Liver (tissue), 8 donors: ENCODE measurements at regions not wholly inside any gene's neighbourhood (a gene's known extent, or its start where the extent isn't known, plus 50 kb on each side); places are given as distances from the start of the nearest gene placed in this dataset.

Experiments used
- DNase-seq: peaks from one replicate; pipeline ENCODE4 v3.0.0-alpha.2; 2017; ENCODE audit warnings: low spot score
- H3K27ac ChIP-seq, 2 donors: one replicate each; pipeline ENCODE4 v1.7.0; 2013; ENCODE audit warnings: inconsistent platforms in 2 of 2, low read length in 2 of 2, control low read depth in 1 of 2, low read depth in 1 of 2, mild to moderate bottlenecking in 1 of 2
- H3K27me3 ChIP-seq, 4 donors: one replicate each; pipeline versions ENCODE4 v1.6.1 to v1.7.0; 2013; ENCODE audit warnings: low read length in 3 of 4, inconsistent platforms in 1 of 4, mild to moderate bottlenecking in 1 of 4, moderate library complexity in 1 of 4; ENCODE audit not compliant: control insufficient read depth in 4 of 4, insufficient read depth in 4 of 4
- H3K36me3 ChIP-seq, 4 donors: one replicate each; pipeline versions ENCODE4 v1.6.1 to v1.7.0; 2013; ENCODE audit warnings: low read length in 3 of 4, mild to moderate bottlenecking in 3 of 4, low read depth in 1 of 4, moderate library complexity in 1 of 4; ENCODE audit not compliant: control insufficient read depth in 4 of 4, insufficient read depth in 3 of 4
- H3K4me1 ChIP-seq, 4 donors: one replicate each; pipeline versions ENCODE4 v1.6.1 to v1.7.0; 2013; ENCODE audit warnings: low read length in 3 of 4, mild to moderate bottlenecking in 3 of 4, moderate library complexity in 1 of 4; ENCODE audit not compliant: control insufficient read depth in 4 of 4, insufficient read depth in 4 of 4
- H3K4me3 ChIP-seq, 3 donors: one replicate each; pipeline versions ENCODE4 v1.6.1 to v1.7.0; 2013; ENCODE audit warnings: low read length in 3 of 3, control low read depth in 1 of 3, low read depth in 1 of 3, mild to moderate bottlenecking in 1 of 3
- H3K9ac ChIP-seq, 2 donors: one replicate each; pipeline ENCODE4 v1.7.0; 2013; ENCODE audit warnings: low read length in 2 of 2, mild to moderate bottlenecking in 2 of 2, moderate library complexity in 2 of 2, control low read depth in 1 of 2, low read depth in 1 of 2
- H3K9me3 ChIP-seq, 4 donors: one replicate each; pipeline versions ENCODE4 v1.6.1 to v1.7.0; 2013; ENCODE audit warnings: low read length in 3 of 4; ENCODE audit not compliant: control insufficient read depth in 4 of 4
- EGR1 ChIP-seq, 2 donors: IDR thresholded peaks; 2 replicates each; pipeline ENCODE4 v1.6.1; 2016 to 2018; ENCODE audit warnings: antibody characterized with exemption in 2 of 2, low read depth in 2 of 2
- FOXA1 ChIP-seq: IDR thresholded peaks from 2 replicates; pipeline ENCODE4 v1.6.1; 2016; ENCODE audit warnings: antibody characterized with exemption
- FOXA2 ChIP-seq: IDR thresholded peaks from 2 replicates; pipeline ENCODE4 v1.6.1; 2016; ENCODE audit warnings: antibody characterized with exemption
- GABPA ChIP-seq, 2 donors: IDR thresholded peaks in 1 of 2; conservative IDR thresholded peaks in 1 of 2; 2 replicates each; pipeline ENCODE4 v1.6.1; 2016; ENCODE audit warnings: antibody characterized with exemption in 2 of 2, mild to moderate bottlenecking in 1 of 2, moderate library complexity in 1 of 2
- HNF4A ChIP-seq, 2 donors: conservative IDR thresholded peaks; 2 replicates each; pipeline ENCODE4 v1.6.1; 2016; ENCODE audit warnings: antibody characterized with exemption in 2 of 2, mild to moderate bottlenecking in 2 of 2
- HNF4G ChIP-seq: IDR thresholded peaks from 2 replicates; pipeline ENCODE4 v1.6.1; 2016; ENCODE audit warnings: antibody characterized with exemption
- JUND ChIP-seq, 2 donors: IDR thresholded peaks; 2 replicates each; pipeline ENCODE4 v1.6.1; 2016; ENCODE audit warnings: antibody characterized with exemption in 2 of 2
- MAX ChIP-seq: IDR thresholded peaks from 2 replicates; pipeline ENCODE4 v1.6.1; 2016; ENCODE audit warnings: antibody characterized with exemption
- NR2F2 ChIP-seq: IDR thresholded peaks from 2 replicates; pipeline ENCODE4 v1.6.1; 2016; ENCODE audit warnings: antibody characterized with exemption
- RAD21 ChIP-seq, 2 donors: IDR thresholded peaks; 2 replicates each; pipeline ENCODE4 v1.6.1; 2016; ENCODE audit warnings: antibody characterized with exemption in 2 of 2, mild to moderate bottlenecking in 2 of 2
- RXRA ChIP-seq, 2 donors: IDR thresholded peaks; 2 replicates each; pipeline ENCODE4 v1.6.1; 2017 to 2018; ENCODE audit warnings: antibody characterized with exemption in 2 of 2, mild to moderate bottlenecking in 1 of 2
- SP1 ChIP-seq: IDR thresholded peaks from 2 replicates; pipeline ENCODE4 v1.6.1; 2018; ENCODE audit warnings: antibody characterized with exemption, mild to moderate bottlenecking
- TAF1 ChIP-seq: conservative IDR thresholded peaks from 2 replicates; pipeline ENCODE4 v1.6.1; 2016; ENCODE audit warnings: antibody characterized with exemption, mild to moderate bottlenecking
- YY1 ChIP-seq: IDR thresholded peaks from 2 replicates; pipeline ENCODE4 v1.6.1; 2016; ENCODE audit warnings: antibody characterized with exemption, mild to moderate bottlenecking
- WGBS: extraction: QIAGEN DNeasy Blood & Tissue Kit; methylation state at CpG from one replicate; pipeline ENCODE4 v1.1.7; 2013; 5-methylcytosine and 5-hydroxymethylcytosine counted together
- TF ChIP-seq, protein P1 (sequence below): IDR thresholded peaks from 2 replicates; pipeline ENCODE4 v1.6.1; 2016; ENCODE audit warnings: antibody characterized with exemption
- TF ChIP-seq, protein P2 (sequence below): IDR thresholded peaks from 2 replicates; pipeline ENCODE4 v1.6.1; 2016; ENCODE audit warnings: antibody characterized with exemption, mild to moderate bottlenecking
- TF ChIP-seq, protein P3 (sequence below): IDR thresholded peaks from 2 replicates; pipeline ENCODE4 v1.6.1; 2016; ENCODE audit warnings: antibody characterized with exemption
- TF ChIP-seq, protein P4 (sequence below): fragments of 150-350 bp; IDR thresholded peaks from 2 replicates; pipeline ENCODE4 v1.5.1; 2017; ENCODE audit warnings: improper control_type of control experiment, low read depth, low read length; ENCODE audit not compliant: missing input control
- donor health status: healthy.
- donor health status: healthy.
- donor health status: healthy.
- donor health status: healthy.
- donor health status: healthy.

DNA sequence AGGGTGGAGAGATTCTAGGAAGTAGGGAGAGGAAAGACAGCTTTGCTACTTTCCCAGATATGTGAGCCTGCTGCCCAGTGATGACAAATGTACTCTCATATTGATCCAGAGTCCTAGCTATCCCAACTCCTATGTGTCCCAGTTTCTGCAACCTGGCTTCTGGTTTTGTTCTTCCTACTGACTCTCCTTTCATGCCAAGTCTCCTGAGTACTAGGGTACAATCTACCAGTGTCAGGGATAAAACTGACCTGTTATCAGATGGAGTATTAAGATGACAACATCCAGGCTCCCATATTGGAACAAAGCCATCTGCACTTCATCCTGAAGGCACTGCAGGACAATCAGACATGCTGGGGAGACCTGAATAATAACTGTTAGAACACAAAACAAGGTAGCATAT, 233.7 kb upstream of the PHYHIPL start:
- no peaks in the 10 kb centered on the region for H3K36me3 ChIP-seq

DNA sequence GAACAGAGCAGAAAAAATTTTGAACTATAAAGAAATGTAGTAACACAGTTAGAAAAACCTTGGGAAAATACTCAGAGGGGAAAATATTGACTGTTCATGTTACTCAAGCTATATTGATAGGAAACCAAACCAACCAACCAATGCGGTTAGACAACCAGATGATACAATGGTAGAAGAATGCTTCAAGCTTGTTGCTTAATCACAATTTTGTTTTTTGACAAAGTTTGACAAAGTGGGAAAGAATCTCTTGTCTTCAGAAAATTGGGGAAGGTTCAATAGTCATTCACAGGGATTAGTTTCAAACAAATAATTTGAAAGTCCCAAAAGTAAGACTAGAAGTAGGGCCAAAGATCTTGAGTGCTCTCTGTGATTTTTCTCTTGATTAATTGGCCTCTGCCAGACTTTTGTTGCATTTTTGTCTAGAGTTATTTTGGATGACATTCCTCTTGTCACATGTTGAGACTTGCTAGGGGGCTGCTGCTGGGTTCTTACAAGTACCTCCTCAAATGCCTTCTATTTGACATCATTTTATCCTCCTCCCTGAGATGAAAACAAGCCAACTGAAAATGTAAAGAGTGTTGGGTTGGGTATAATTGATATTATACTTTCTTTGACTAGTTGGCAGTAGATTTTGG, 233.1 kb upstream of the PHYHIPL start:
- WGBS, result 98% methylated on average over 1 of the region's 1 CpG
- TF ChIP-seq FOXA2 (no peak), RAD21 (IDR thresholded peaks at IDR 0.05) (no peak), HNF4A (conservative IDR thresholded peaks at IDR 0.05) (no peak), FOXA1 (no peak), JUND (IDR thresholded peaks at IDR 0.05) (no peak), SP1 (no peak), YY1 (no peak), GABPA (IDR thresholded peaks at IDR 0.05 in 1 of 2, conservative IDR thresholded peaks at IDR 0.05 in 1 of 2) (no peak), HNF4G (no peak), RXRA (IDR thresholded peaks at IDR 0.05) (no peak), EGR1 (IDR thresholded peaks at IDR 0.05; ENCODE audit: low read depth in 2 of 2) (no peak), MAX (no peak), TAF1 (no peak), NR2F2 (no peak)
- TF ChIP-seq, protein P1, sequence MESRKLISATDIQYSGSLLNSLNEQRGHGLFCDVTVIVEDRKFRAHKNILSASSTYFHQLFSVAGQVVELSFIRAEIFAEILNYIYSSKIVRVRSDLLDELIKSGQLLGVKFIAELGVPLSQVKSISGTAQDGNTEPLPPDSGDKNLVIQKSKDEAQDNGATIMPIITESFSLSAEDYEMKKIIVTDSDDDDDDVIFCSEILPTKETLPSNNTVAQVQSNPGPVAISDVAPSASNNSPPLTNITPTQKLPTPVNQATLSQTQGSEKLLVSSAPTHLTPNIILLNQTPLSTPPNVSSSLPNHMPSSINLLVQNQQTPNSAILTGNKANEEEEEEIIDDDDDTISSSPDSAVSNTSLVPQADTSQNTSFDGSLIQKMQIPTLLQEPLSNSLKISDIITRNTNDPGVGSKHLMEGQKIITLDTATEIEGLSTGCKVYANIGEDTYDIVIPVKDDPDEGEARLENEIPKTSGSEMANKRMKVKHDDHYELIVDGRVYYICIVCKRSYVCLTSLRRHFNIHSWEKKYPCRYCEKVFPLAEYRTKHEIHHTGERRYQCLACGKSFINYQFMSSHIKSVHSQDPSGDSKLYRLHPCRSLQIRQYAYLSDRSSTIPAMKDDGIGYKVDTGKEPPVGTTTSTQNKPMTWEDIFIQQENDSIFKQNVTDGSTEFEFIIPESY, result no peak
- TF ChIP-seq, protein P2, sequence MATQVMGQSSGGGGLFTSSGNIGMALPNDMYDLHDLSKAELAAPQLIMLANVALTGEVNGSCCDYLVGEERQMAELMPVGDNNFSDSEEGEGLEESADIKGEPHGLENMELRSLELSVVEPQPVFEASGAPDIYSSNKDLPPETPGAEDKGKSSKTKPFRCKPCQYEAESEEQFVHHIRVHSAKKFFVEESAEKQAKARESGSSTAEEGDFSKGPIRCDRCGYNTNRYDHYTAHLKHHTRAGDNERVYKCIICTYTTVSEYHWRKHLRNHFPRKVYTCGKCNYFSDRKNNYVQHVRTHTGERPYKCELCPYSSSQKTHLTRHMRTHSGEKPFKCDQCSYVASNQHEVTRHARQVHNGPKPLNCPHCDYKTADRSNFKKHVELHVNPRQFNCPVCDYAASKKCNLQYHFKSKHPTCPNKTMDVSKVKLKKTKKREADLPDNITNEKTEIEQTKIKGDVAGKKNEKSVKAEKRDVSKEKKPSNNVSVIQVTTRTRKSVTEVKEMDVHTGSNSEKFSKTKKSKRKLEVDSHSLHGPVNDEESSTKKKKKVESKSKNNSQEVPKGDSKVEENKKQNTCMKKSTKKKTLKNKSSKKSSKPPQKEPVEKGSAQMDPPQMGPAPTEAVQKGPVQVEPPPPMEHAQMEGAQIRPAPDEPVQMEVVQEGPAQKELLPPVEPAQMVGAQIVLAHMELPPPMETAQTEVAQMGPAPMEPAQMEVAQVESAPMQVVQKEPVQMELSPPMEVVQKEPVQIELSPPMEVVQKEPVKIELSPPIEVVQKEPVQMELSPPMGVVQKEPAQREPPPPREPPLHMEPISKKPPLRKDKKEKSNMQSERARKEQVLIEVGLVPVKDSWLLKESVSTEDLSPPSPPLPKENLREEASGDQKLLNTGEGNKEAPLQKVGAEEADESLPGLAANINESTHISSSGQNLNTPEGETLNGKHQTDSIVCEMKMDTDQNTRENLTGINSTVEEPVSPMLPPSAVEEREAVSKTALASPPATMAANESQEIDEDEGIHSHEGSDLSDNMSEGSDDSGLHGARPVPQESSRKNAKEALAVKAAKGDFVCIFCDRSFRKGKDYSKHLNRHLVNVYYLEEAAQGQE, result no peak
- TF ChIP-seq, protein P3, sequence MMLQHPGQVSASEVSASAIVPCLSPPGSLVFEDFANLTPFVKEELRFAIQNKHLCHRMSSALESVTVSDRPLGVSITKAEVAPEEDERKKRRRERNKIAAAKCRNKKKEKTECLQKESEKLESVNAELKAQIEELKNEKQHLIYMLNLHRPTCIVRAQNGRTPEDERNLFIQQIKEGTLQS, result no peak
- TF ChIP-seq, protein P4, sequence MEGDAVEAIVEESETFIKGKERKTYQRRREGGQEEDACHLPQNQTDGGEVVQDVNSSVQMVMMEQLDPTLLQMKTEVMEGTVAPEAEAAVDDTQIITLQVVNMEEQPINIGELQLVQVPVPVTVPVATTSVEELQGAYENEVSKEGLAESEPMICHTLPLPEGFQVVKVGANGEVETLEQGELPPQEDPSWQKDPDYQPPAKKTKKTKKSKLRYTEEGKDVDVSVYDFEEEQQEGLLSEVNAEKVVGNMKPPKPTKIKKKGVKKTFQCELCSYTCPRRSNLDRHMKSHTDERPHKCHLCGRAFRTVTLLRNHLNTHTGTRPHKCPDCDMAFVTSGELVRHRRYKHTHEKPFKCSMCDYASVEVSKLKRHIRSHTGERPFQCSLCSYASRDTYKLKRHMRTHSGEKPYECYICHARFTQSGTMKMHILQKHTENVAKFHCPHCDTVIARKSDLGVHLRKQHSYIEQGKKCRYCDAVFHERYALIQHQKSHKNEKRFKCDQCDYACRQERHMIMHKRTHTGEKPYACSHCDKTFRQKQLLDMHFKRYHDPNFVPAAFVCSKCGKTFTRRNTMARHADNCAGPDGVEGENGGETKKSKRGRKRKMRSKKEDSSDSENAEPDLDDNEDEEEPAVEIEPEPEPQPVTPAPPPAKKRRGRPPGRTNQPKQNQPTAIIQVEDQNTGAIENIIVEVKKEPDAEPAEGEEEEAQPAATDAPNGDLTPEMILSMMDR, result no peak
- H3K9ac ChIP-seq, result no peak overlapping the region

More for the DNA sequence above, 233.7 kb upstream of the PHYHIPL start:
- TF ChIP-seq EGR1 (IDR thresholded peaks at IDR 0.05; ENCODE audit: low read depth in 2 of 2) (no peak), RAD21 (IDR thresholded peaks at IDR 0.05) (peak in 1 of 2 donors; percentile 16)
- H3K9ac ChIP-seq, result no peak overlapping the region
- H3K9me3 ChIP-seq, result no peaks in the 10 kb centered on the region
- no peaks in the 10 kb centered on the region for H3K4me1 ChIP-seq
- no peak overlapping the region for H3K27ac ChIP-seq
- H3K4me3 ChIP-seq, result no peak overlapping the region
- no peaks in the 10 kb centered on the region for H3K27me3 ChIP-seq
- no peak for DNase-seq

More for the DNA sequence above, 233.1 kb upstream of the PHYHIPL start:
- Histone ChIP-seq H3K36me3 (no peaks in the 10 kb centered on the region), H3K27me3 (no peaks in the 10 kb centered on the region), H3K4me1 (no peaks in the 10 kb centered on the region), H3K27ac (no peak overlapping the region), H3K4me3 (no peak overlapping the region), H3K9me3 (no peaks in the 10 kb centered on the region)
- DNase-seq, result no peak
